Smooth muscle cell (in vitro differentiated cells): ENCODE measurements at regions not wholly inside any gene's neighbourhood (a gene's known extent, or its start where the extent isn't known, plus 50 kb on each side); places are given as distances from the start of the nearest gene placed in this dataset.

Experiments
- DNase-seq: peaks from one replicate; lab custom pipeline; 2025; ENCODE audit not compliant: unreplicated experiment; lab: John Stamatoyannopoulos, UW
- H2AFZ ChIP-seq: fragments of 200-600 bp; sonication (generic); 2 replicates; pipeline ENCODE4 v1.6.0; 2016; ENCODE audit warnings: antibody characterized with exemption, low read depth, mild to moderate bottlenecking
- H3F3A ChIP-seq: fragments of 200-600 bp; sonication (generic); 2 replicates; pipeline ENCODE4 v1.6.0; 2017; ENCODE audit warnings: antibody characterized with exemption, low read depth
- H3K27ac ChIP-seq: fragments of 200-600 bp; sonication (generic); 2 replicates; pipeline ENCODE4 v1.5.1; 2016; ENCODE audit warnings: low read depth, mild to moderate bottlenecking
- H3K27me3 ChIP-seq: fragments of 200-600 bp; sonication (generic); 2 replicates; pipeline ENCODE4 v1.6.1; 2016; ENCODE audit warnings: low read depth, mild to moderate bottlenecking
- H3K36me3 ChIP-seq: fragments of 200-600 bp; sonication (generic); 2 replicates; pipeline ENCODE4 v1.5.1; 2016; ENCODE audit warnings: low read depth
- H3K4me1 ChIP-seq: fragments of 200-600 bp; sonication (generic); 2 replicates; pipeline ENCODE4 v1.5.1; 2016; ENCODE audit warnings: low read depth
- H3K4me2 ChIP-seq: fragments of 200-600 bp; sonication (generic); 2 replicates; pipeline ENCODE4 v1.6.0; 2016; ENCODE audit warnings: mild to moderate bottlenecking
- H3K4me3 ChIP-seq: fragments of 200-600 bp; sonication (generic); 2 replicates; pipeline ENCODE4 v1.5.1; 2016; ENCODE audit warnings: mild to moderate bottlenecking
- H3K79me2 ChIP-seq: fragments of 200-600 bp; sonication (generic); 2 replicates; pipeline ENCODE4 v1.6.0; 2016; ENCODE audit warnings: low read depth, mild to moderate bottlenecking
- H3K9ac ChIP-seq: fragments of 200-600 bp; sonication (generic); 2 replicates; pipeline ENCODE4 v1.6.0; 2016; ENCODE audit warnings: low read depth
- H3K9me3 ChIP-seq: fragments of 200-600 bp; sonication (generic); replicated peaks from 2 replicates; pipeline ENCODE4 v1.5.1; 2016; ENCODE audit warnings: low read depth
- H4K20me1 ChIP-seq: fragments of 200-600 bp; sonication (generic); 2 replicates; pipeline ENCODE4 v1.6.0; 2016; ENCODE audit warnings: low read depth
- WGBS: methylation state at CpG from one replicate; pipeline ENCODE4 v1.1.7; 2016; ENCODE audit warnings: low lambda C conversion rate; 5-methylcytosine and 5-hydroxymethylcytosine counted together
- TF ChIP-seq, protein P1 (sequence below): fragments of 200-600 bp; sonication (generic); IDR thresholded peaks from 2 replicates; pipeline ENCODE4 v1.5.1; 2017; ENCODE audit warnings: borderline replicate concordance, mild to moderate bottlenecking, antibody characterized with exemption; ENCODE audit not compliant: insufficient read depth, poor library complexity, severe bottlenecking

DNA sequence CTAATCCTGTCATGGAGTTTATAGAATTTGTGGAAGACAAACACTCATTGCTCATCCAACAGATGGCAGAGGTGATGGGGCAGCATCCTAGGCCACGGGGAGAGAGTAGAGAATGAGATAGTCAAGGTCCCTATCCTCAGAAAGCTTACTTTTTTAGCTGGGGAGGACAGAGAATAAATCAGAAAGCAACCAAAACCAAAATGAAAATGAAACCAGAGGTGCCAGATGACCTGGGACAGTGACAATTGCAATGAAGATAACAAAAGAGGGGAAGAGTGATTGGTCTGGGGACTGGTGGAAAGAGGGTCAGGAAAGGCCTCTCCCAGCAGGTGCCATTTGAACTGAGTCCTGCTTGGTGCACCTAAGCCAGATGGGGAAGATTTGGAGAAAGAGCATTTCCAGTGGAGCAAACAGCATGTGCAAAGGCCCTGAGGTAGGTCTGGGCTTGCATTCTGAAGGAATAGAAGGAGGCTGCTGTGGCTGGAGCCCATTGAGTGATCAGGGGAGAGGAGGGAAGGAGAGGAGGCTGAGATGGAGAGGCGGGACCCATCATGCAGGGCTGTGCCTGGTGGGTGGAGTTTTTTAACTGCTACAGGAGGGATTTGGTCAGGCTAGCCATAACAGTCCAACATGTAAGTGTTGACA lies 164.1 kb downstream of the RPS24 start:
- H3K4me2 ChIP-seq: no peak overlapping the region
- H3K36me3 ChIP-seq: no peaks in the 10 kb centered on the region
- H3F3A ChIP-seq: peaks cover 19% of the 10 kb centered on the region
- no peaks in the 10 kb centered on the region for H3K9me3 ChIP-seq
- peak overlapping the region; percentile 5 for H3K27ac ChIP-seq
- H3K4me1 ChIP-seq: peaks cover 19% of the 10 kb centered on the region
- no peaks in the 10 kb centered on the region for H4K20me1 ChIP-seq
- H3K79me2 ChIP-seq: no peaks in the 10 kb centered on the region
- H2AFZ ChIP-seq: no peak overlapping the region
- no peaks in the 10 kb centered on the region for H3K27me3 ChIP-seq
- no peak overlapping the region for H3K4me3 ChIP-seq
- no peak for DNase-seq
- H3K9ac ChIP-seq: no peak overlapping the region
- TF ChIP-seq, protein P1, sequence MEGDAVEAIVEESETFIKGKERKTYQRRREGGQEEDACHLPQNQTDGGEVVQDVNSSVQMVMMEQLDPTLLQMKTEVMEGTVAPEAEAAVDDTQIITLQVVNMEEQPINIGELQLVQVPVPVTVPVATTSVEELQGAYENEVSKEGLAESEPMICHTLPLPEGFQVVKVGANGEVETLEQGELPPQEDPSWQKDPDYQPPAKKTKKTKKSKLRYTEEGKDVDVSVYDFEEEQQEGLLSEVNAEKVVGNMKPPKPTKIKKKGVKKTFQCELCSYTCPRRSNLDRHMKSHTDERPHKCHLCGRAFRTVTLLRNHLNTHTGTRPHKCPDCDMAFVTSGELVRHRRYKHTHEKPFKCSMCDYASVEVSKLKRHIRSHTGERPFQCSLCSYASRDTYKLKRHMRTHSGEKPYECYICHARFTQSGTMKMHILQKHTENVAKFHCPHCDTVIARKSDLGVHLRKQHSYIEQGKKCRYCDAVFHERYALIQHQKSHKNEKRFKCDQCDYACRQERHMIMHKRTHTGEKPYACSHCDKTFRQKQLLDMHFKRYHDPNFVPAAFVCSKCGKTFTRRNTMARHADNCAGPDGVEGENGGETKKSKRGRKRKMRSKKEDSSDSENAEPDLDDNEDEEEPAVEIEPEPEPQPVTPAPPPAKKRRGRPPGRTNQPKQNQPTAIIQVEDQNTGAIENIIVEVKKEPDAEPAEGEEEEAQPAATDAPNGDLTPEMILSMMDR: no peak
- WGBS: 67% methylated on average over 2 of the region's 2 CpGs

DNA sequence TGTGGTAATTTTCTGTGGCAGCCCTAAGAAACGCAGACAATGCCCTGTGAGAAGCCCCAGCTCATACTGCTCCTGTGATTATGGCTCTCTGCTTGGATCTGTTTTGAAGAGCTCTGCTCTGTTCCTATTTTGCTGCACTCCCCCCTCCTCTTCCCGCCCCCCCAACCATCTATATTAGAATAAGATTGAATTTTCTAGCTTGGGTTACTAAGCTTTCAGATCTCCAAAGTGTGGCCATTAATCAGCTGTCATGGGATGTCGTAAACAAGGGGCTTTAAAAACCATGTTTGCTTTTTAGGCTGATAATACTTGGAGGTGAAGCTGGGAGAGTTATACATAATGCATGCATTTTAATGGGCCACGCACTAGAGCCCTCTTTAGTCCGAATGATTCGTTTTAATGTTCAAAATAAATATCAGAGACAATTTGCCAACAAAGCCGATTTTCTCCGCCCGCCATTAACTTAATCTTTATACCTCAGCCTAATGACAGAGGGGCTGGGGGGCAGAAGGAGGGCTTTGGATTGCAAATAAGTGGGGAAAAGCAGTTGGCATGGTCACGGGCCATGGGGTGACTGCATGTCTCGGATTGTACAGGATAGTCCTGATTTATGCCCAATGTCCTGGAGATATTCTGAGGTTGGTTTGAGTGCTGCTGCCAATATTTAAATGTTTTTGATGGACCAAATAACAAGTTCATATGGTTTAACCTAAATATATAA lies 165.5 kb downstream of the RPS24 start:
- TF ChIP-seq, protein P1: no peak
- H3K9me3 ChIP-seq: no peaks in the 10 kb centered on the region
- H2AFZ ChIP-seq: no peak overlapping the region
- H3K27me3 ChIP-seq: no peaks in the 10 kb centered on the region
- no peak for DNase-seq
- no peak overlapping the region for H3K9ac ChIP-seq
- no peaks in the 10 kb centered on the region for H3K79me2 ChIP-seq
- H3K4me3 ChIP-seq: no peak overlapping the region
- H3K4me2 ChIP-seq: no peak overlapping the region
- H3K4me1 ChIP-seq: peaks cover 19% of the 10 kb centered on the region
- no peak overlapping the region for H3K27ac ChIP-seq
- no peaks in the 10 kb centered on the region for H3K36me3 ChIP-seq
- WGBS: 68% methylated on average over 11 of the region's 11 CpGs
- no peaks in the 10 kb centered on the region for H4K20me1 ChIP-seq
- peaks cover 19% of the 10 kb centered on the region for H3F3A ChIP-seq

DNA sequence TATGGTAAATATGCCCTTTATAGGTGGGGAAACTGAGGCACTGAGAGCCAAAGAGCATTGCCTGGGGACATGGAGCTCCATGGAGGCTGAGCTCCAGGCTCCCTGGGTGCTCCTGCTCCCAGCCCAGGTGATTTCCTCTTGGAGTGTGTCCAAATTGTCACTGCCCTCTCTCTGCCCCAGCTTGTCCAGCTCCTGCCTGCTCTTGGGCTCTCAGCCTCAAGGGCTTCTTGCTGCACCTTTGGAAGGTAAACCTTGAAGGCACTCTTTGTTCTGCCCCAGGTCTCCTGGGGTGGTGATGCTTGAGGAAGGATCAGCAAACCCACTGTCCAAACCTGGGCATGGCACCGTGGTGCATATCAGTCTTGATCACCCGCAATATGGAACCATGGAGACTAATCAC lies 166.1 kb downstream of the RPS24 start:
- Histone ChIP-seq H3K27me3 (no peaks in the 10 kb centered on the region), H3K9ac (no peak overlapping the region), H3K27ac (no peak overlapping the region), H3K9me3 (no peaks in the 10 kb centered on the region), H3K4me3 (no peak overlapping the region), H3F3A (peaks cover 14% of the 10 kb centered on the region), H3K79me2 (no peaks in the 10 kb centered on the region), H3K4me1 (peaks cover 18% of the 10 kb centered on the region), H3K4me2 (no peak overlapping the region), H2AFZ (no peak overlapping the region), H3K36me3 (no peaks in the 10 kb centered on the region), H4K20me1 (no peaks in the 10 kb centered on the region)
- no peak for DNase-seq
- 72% methylated on average over 2 of the region's 2 CpGs for WGBS
- TF ChIP-seq, protein P1: no peak

DNA sequence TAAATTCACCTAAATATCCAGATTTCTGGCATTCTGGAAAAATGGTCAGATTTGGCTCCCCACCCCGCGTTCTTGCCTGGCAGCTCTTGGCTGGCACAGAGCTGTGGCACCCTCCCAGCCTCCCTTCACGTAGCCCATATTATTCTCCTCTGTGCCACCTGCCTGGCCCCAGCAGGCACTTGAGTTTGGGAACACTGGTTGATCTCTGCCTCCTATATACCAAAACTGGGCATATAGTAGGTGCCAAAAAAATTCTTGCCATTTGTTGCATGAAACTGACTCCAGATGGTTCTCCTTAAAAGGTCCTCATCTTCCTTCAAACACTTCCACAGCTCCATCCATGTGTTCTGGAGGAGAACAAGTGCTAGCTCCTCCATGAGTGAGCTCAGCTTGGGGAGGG lies 167.0 kb downstream of the RPS24 start:
- H3K4me3 ChIP-seq: no peak overlapping the region
- 95% methylated on average over 3 of the region's 3 CpGs for WGBS
- peaks cover 9% of the 10 kb centered on the region for H3K4me1 ChIP-seq
- no peaks in the 10 kb centered on the region for H4K20me1 ChIP-seq
- no peaks in the 10 kb centered on the region for H3K9me3 ChIP-seq
- TF ChIP-seq, protein P1: no peak
- no peaks in the 10 kb centered on the region for H3K36me3 ChIP-seq
- H3K79me2 ChIP-seq: no peaks in the 10 kb centered on the region
- no peak overlapping the region for H2AFZ ChIP-seq
- DNase-seq: no peak
- H3K27me3 ChIP-seq: no peaks in the 10 kb centered on the region
- H3K9ac ChIP-seq: no peak overlapping the region
- H3F3A ChIP-seq: peaks cover 14% of the 10 kb centered on the region
- no peak overlapping the region for H3K4me2 ChIP-seq
- no peak overlapping the region for H3K27ac ChIP-seq
